HCT116 (cell line): ENCODE measurements at regions not wholly inside any gene's neighbourhood (a gene's known extent, or its start where the extent isn't known, plus 50 kb on each side); places are given as distances from the start of the nearest gene placed in this dataset.

Experiments used
- ATAC-seq: fragments of 200-7000 bp; cut with Tn5 transposase; 2 replicates; pipeline ENCODE4 v1.9.1; 2020; ENCODE audit warnings: mild to moderate bottlenecking, moderate library complexity
- BruUV-seq: library from RNA; stranded (reverse); fragments of 400-500 nt; replicated peaks from 2 replicates; lab custom pipeline; 2021; lab: Mats Ljungman, UMichigan
- CTCF ChIA-PET: fragments of 300-600 bp; sonication (Branson Sonifier 250); formaldehyde crosslinking; loops from one replicate; lab custom pipeline; 2021; ENCODE audit warnings: antibody characterized with exemption; lab: Charles Lee
- POLR2A ChIA-PET: fragments of 300-600, 350-600 bp; sonication (Branson Sonifier 250); formaldehyde crosslinking; loops from one replicate; lab custom pipeline; 2021; ENCODE audit warnings: antibody characterized with exemption; lab: Charles Lee
- RAD21 ChIA-PET, 2 experiments: fragments of 300-600 bp; sonication (Branson Sonifier 250); formaldehyde crosslinking; loops; one replicate each; lab custom pipeline; 2023; ENCODE audit warnings: low total read pairs in 2 of 2; ENCODE audit not compliant: uncharacterized antibody in 2 of 2, unreplicated experiment in 2 of 2, low non-redundant PET in 1 of 2; lab: Charles Lee
- DNase-seq: peaks from one replicate; pipeline ENCODE4 v3.0.0-alpha.2; 2010; ENCODE audit warnings: low read depth, low spot score
- H2AFZ ChIP-seq: fragments of 200-600 bp; shearing (Covaris generic), sonication (generic); 2 replicates; pipeline ENCODE4 v1.6.1; 2017; ENCODE audit warnings: low read depth, mixed run types, mixed read lengths, antibody characterized with exemption, low read length; ENCODE audit not compliant: poor library complexity, severe bottlenecking
- H3K27ac ChIP-seq: 2 replicates; pipeline ENCODE4 v1.5.1; 2012; ENCODE audit warnings: low read depth, low read length
- H3K27me3 ChIP-seq: fragments of 200-600 bp; sonication (generic); 2 replicates; pipeline ENCODE4 v1.6.1; 2016; ENCODE audit warnings: mixed run types, low read length, mixed read lengths; ENCODE audit not compliant: insufficient read depth
- H3K36me3 ChIP-seq, 2 experiments: fragments of 200-500 bp in 1 of 2; fragments of 200-600 bp in 1 of 2; sonication (Bioruptor generic) in 1 of 2; sonication (generic) in 1 of 2; 2 replicates each; pipeline versions ENCODE4 v1.5.1 to v1.6.1; 2014 to 2016; ENCODE audit warnings: low read length in 2 of 2, inconsistent platforms in 1 of 2, mixed read lengths in 1 of 2, mixed run types in 1 of 2; ENCODE audit not compliant: insufficient read depth in 2 of 2, control insufficient read depth in 1 of 2
- H3K4me1 ChIP-seq, 2 experiments: fragments of 200-600 bp in 1 of 2; sonication (generic) in 1 of 2; 2 replicates each; pipeline versions ENCODE4 v1.5.1 to v1.6.1; 2012 to 2017; ENCODE audit warnings: low read length in 2 of 2, inconsistent platforms in 1 of 2, mild to moderate bottlenecking in 1 of 2, mixed read lengths in 1 of 2, mixed run types in 1 of 2, moderate library complexity in 1 of 2; ENCODE audit not compliant: insufficient read depth in 2 of 2, control insufficient read depth in 1 of 2
- H3K4me2 ChIP-seq: fragments of 200-600 bp; sonication (generic); 2 replicates; pipeline ENCODE4 v1.6.1; 2017; ENCODE audit warnings: mixed run types, low read length, mixed read lengths
- H3K4me3 ChIP-seq, 2 experiments: fragments of 200-600 bp in 1 of 2; sonication (generic) in 1 of 2; replicated peaks in 1 of 2; 2 replicates each; pipeline ENCODE4 v1.5.1; 2011 to 2016; ENCODE audit warnings: low read length in 2 of 2, control low read depth in 1 of 2, low read depth in 1 of 2, mild to moderate bottlenecking in 1 of 2, mixed read lengths in 1 of 2, mixed run types in 1 of 2
- H3K79me2 ChIP-seq: fragments of 200-600 bp; sonication (generic); 2 replicates; pipeline ENCODE4 v1.6.1; 2017; ENCODE audit warnings: mild to moderate bottlenecking, mixed run types, low read length, moderate library complexity, mixed read lengths; ENCODE audit not compliant: insufficient read depth
- H3K9ac ChIP-seq: fragments of 200-600 bp; sonication (generic); 2 replicates; pipeline ENCODE4 v1.6.1; 2016; ENCODE audit warnings: low read length, mixed read lengths
- H3K9me2 ChIP-seq: fragments of 200-600 bp; sonication (generic), shearing (Covaris generic); 2 replicates; pipeline ENCODE4 v1.6.1; 2017; ENCODE audit warnings: mixed run types, mild to moderate bottlenecking, moderate library complexity; ENCODE audit not compliant: insufficient read depth
- H3K9me3 ChIP-seq, 2 experiments: fragments of 200-500 bp in 1 of 2; fragments of 200-600 bp in 1 of 2; sonication (Bioruptor generic) in 1 of 2; sonication (generic) in 1 of 2; 2 replicates each; pipeline ENCODE4 v1.6.1; 2014 to 2017; ENCODE audit warnings: low read length in 2 of 2, mixed read lengths in 2 of 2, inconsistent platforms in 1 of 2, low read depth in 1 of 2, mild to moderate bottlenecking in 1 of 2, mixed run types in 1 of 2, moderate library complexity in 1 of 2; ENCODE audit not compliant: control insufficient read depth in 1 of 2, insufficient read depth in 1 of 2
- H4K20me1 ChIP-seq: fragments of 200-600 bp; sonication (generic), shearing (Covaris generic); 2 replicates; pipeline ENCODE4 v1.6.1; 2017; ENCODE audit warnings: mixed run types, mild to moderate bottlenecking, moderate library complexity; ENCODE audit not compliant: insufficient read depth
- CEBPB ChIP-seq: IDR thresholded peaks from 2 replicates; pipeline ENCODE4 v1.6.1; 2012; ENCODE audit warnings: low read depth
- EGR1 ChIP-seq: IDR thresholded peaks from 2 replicates; pipeline ENCODE4 v1.6.1; 2012; ENCODE audit warnings: low read depth
- ELF1 ChIP-seq: IDR thresholded peaks from 2 replicates; pipeline ENCODE4 v1.6.1; 2012; ENCODE audit warnings: low read depth, borderline replicate concordance
- EZH2 ChIP-seq: fragments of 200-600 bp; sonication (generic); IDR thresholded peaks from 2 replicates; pipeline ENCODE4 v1.6.1; 2017; ENCODE audit warnings: antibody characterized with exemption, mixed run types
- EZH2phosphoT487 ChIP-seq: fragments of 200-600 bp; IDR thresholded peaks from 2 replicates; pipeline ENCODE4 v1.6.1; 2018; ENCODE audit warnings: antibody characterized with exemption, borderline replicate concordance
- FOSL1 ChIP-seq: IDR thresholded peaks from 2 replicates; pipeline ENCODE4 v1.6.1; 2012; ENCODE audit warnings: low read depth
- MAX ChIP-seq: IDR thresholded peaks from 2 replicates; pipeline ENCODE4 v1.6.1; 2012
- POLR2A ChIP-seq: IDR thresholded peaks from 2 replicates; pipeline ENCODE4 v1.7.0; 2011; ENCODE audit warnings: borderline replicate concordance; ENCODE audit not compliant: insufficient read depth, insufficient read length; ENCODE audit errors: extremely low read depth
- RAD21 ChIP-seq: IDR thresholded peaks from 2 replicates; pipeline ENCODE4 v1.6.1; 2012; ENCODE audit warnings: low read depth, mild to moderate bottlenecking
- SIN3A ChIP-seq: IDR thresholded peaks from 2 replicates; pipeline ENCODE4 v1.6.1; 2012; ENCODE audit warnings: low read depth
- SRF ChIP-seq: IDR thresholded peaks from 2 replicates; pipeline ENCODE4 v1.6.1; 2012; ENCODE audit warnings: low read depth
- TCF7L2 ChIP-seq: IDR thresholded peaks from 2 replicates; pipeline ENCODE4 v1.7.0; 2011; ENCODE audit warnings: borderline replicate concordance, inconsistent platforms; ENCODE audit not compliant: insufficient read depth, insufficient read length; ENCODE audit errors: extremely low read depth
- ZBTB33 ChIP-seq: IDR thresholded peaks from 2 replicates; pipeline ENCODE4 v1.6.1; 2011; ENCODE audit warnings: mild to moderate bottlenecking, low read length, moderate library complexity; ENCODE audit not compliant: insufficient replicate concordance; ENCODE audit errors: extremely low read depth
- ZNF274 ChIP-seq: fragments of 200-500 bp; sonication (Bioruptor generic); IDR thresholded peaks from 2 replicates; pipeline ENCODE4 v1.6.1; 2014; ENCODE audit warnings: mild to moderate bottlenecking, low read depth, low read length, inconsistent platforms
- intact Hi-C: fragments of 100-400 bp; cut with micrococcal nuclease; formaldehyde crosslinking; loops from 2 replicates; pipeline ENCODE4 v1.10.0; 2022

DNA sequence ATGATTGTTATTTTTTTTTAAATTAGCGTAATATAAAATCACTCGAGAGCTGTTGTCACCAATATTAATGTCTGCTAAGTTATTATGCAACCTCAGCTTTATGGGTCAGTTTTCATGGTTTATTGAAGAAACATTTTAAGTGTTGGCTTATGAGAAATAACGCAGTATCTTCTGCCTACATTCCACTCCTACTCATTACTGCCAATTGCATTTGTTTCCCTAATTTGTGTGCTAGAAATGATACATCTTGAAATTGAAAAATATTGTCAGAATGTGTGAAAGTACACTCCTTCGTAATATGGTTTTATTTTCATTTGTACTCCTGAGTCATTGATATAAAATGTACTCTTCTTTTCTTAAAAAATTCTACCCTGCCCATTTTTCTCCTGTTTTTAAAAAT, 333.3 kb upstream of the HSF2 start (continued):
- TF ChIP-seq FOSL1 = no peak

- Histone ChIP-seq H3K27ac (no peak overlapping the region), H3K4me2 (no peak overlapping the region), H3K79me2 (no peaks in the 10 kb centered on the region), H3K9me2 (no peaks in the 10 kb centered on the region), H3K4me1 (no peaks in the 10 kb centered on the region), H3K4me3 (no peak overlapping the region), H2AFZ (no peak overlapping the region), H3K9ac (no peak overlapping the region), H3K27me3 (no peaks in the 10 kb centered on the region), H3K36me3 (no peaks in the 10 kb centered on the region), H3K9me3 (no peaks in the 10 kb centered on the region), H4K20me1 (no peaks in the 10 kb centered on the region)
- ChIA-PET CTCF (no interaction called here), RAD21 (no interaction called here), POLR2A (no interaction called here)
- BruUV-seq = no TSS peak
- ATAC-seq (no peak), DNase-seq (no peak)
- intact Hi-C loops = no loop called here
- TF ChIP-seq EZH2 (no peak), ZNF274 (no peak), POLR2A (no peak), SIN3A (no peak), CEBPB (no peak), RAD21 (no peak), SRF (no peak), ELF1 (no peak), MAX (no peak), ZBTB33 (no peak), EZH2phosphoT487 (no peak), EGR1 (no peak), TCF7L2 (no peak)
Measured at GRCh38 chr6:122068291-122068769, 331.1 kb upstream of the HSF2 start.
